ENCODE measurements at regions not wholly inside any gene's neighbourhood (a gene's known extent, or its start where the extent isn't known, plus 50 kb on each side); places are given as distances from the start of the nearest gene placed in this dataset.

- H3K27me3 ChIP-seq (ENCODE audit: control insufficient read depth, extremely low read depth, insufficient read depth, low read length) = no peaks in the 10 kb centered on the region
- DNase-seq (ENCODE audit: low read depth, low spot score) = no peak
- no peaks in the 10 kb centered on the region for H3K9me3 ChIP-seq (ENCODE audit: control insufficient read depth, low read depth, low read length)
- dilution Hi-C loops (cut with MboI; ENCODE audit: extremely low pct_ligation_motif_present, low sequenced_read_pairs) = no loop called here
- H4K20me1 ChIP-seq (ENCODE audit: control insufficient read depth, extremely low read depth, insufficient read depth, low read length) = no peaks in the 10 kb centered on the region
- H3K79me2 ChIP-seq (ENCODE audit: control insufficient read depth, insufficient read depth, low read length) = no peaks in the 10 kb centered on the region
- H3K4me3 ChIP-seq (ENCODE audit: control insufficient read depth in 2 of 3, extremely low read depth in 1 of 3, insufficient read depth in 2 of 3, low read depth in 1 of 3, low read length in 3 of 3) = no peak overlapping the region
- no peaks in the 10 kb centered on the region for H3K4me1 ChIP-seq (ENCODE audit: control insufficient read depth, extremely low read depth, insufficient read depth, low read length)
- H2AFZ ChIP-seq (ENCODE audit: control insufficient read depth, low read length) = no peak overlapping the region
- TF ChIP-seq, protein P1, sequence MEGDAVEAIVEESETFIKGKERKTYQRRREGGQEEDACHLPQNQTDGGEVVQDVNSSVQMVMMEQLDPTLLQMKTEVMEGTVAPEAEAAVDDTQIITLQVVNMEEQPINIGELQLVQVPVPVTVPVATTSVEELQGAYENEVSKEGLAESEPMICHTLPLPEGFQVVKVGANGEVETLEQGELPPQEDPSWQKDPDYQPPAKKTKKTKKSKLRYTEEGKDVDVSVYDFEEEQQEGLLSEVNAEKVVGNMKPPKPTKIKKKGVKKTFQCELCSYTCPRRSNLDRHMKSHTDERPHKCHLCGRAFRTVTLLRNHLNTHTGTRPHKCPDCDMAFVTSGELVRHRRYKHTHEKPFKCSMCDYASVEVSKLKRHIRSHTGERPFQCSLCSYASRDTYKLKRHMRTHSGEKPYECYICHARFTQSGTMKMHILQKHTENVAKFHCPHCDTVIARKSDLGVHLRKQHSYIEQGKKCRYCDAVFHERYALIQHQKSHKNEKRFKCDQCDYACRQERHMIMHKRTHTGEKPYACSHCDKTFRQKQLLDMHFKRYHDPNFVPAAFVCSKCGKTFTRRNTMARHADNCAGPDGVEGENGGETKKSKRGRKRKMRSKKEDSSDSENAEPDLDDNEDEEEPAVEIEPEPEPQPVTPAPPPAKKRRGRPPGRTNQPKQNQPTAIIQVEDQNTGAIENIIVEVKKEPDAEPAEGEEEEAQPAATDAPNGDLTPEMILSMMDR (optimal IDR thresholded peaks at IDR 0.05 in 1 of 3, IDR thresholded peaks at IDR 0.05 in 1 of 3, conservative IDR thresholded peaks at IDR 0.05 in 1 of 3; ENCODE audit: extremely low read depth in 1 of 3, insufficient read depth in 2 of 3, low read length in 3 of 3) = peak in 1 of 3 experiments; percentile 34
- TF ChIP-seq EZH2 (IDR thresholded peaks at IDR 0.05; ENCODE audit: low read length) = no peak
- FAIRE-seq = no peak
- no peak overlapping the region for H3K9ac ChIP-seq (ENCODE audit: control insufficient read depth, extremely low read depth, insufficient read depth, low read length)
- H3K36me3 ChIP-seq (ENCODE audit: control insufficient read depth in 2 of 2, extremely low read depth in 1 of 2, insufficient read depth in 2 of 2, low read length in 2 of 2) = no peaks in the 10 kb centered on the region
- no peaks in the 10 kb centered on the region for H3K9me1 ChIP-seq (ENCODE audit: control insufficient read depth, extremely low read depth, insufficient read depth, low read length)
- H3K27ac ChIP-seq (ENCODE audit: control insufficient read depth, insufficient read depth, low read length) = no peak overlapping the region
- no peak overlapping the region for H3K4me2 ChIP-seq (ENCODE audit: control insufficient read depth, extremely low read depth, insufficient read depth, low read depth, low read length)
These were observed 514.5 kb upstream of the FAM241A start for GRCh38 chr4:111630705-111631104.

DNA sequence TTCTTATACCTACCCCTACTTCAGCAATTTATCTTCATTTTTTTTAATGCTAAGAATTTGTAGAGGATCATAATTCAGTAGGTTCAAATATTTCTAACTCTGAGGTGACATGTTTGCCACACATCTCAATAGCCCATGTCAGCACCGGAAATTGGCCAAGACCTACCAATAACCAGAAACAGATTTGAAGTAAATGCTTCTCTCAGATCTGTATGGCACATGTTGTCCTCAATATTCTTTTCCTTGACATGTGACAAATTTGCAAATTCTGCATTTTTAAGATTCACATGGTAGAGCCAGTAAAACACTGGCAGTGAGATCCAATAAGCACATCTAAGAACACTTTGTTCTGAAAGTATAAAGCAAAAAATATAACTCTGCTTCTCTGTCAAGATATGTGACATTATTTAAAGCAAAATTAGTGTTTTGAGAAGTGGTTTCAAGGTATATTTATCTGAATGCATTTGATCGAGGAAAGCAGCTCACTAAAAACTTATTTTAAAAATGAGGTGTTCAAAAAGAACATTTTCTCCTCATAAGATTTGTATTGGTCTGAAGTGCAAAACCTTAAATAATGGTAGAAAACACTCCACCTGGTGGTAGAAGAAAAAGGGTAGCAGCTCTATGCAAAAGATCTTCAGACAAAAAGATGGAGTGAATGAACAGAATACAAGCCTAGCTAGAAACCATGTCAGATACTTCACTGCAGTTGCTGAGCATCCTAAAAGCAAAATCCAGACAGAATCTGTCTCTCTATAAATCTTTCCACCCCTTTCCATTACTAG is 513.8 kb upstream of the FAM241A start:
- H3K4me1 ChIP-seq (ENCODE audit: control insufficient read depth, extremely low read depth, insufficient read depth, low read length) = no peaks in the 10 kb centered on the region
- FAIRE-seq (no peak), DNase-seq (ENCODE audit: low read depth, low spot score) (no peak)
- H2AFZ ChIP-seq (ENCODE audit: control insufficient read depth, low read length) = no peak overlapping the region
- H3K9ac ChIP-seq (ENCODE audit: control insufficient read depth, extremely low read depth, insufficient read depth, low read length) = no peak overlapping the region
- H3K36me3 ChIP-seq (ENCODE audit: control insufficient read depth in 2 of 2, extremely low read depth in 1 of 2, insufficient read depth in 2 of 2, low read length in 2 of 2) = no peaks in the 10 kb centered on the region
- TF ChIP-seq EZH2 (IDR thresholded peaks at IDR 0.05; ENCODE audit: low read length) = no peak
- TF ChIP-seq, protein P1 (optimal IDR thresholded peaks at IDR 0.05 in 1 of 3, IDR thresholded peaks at IDR 0.05 in 1 of 3, conservative IDR thresholded peaks at IDR 0.05 in 1 of 3; ENCODE audit: extremely low read depth in 1 of 3, insufficient read depth in 2 of 3, low read length in 3 of 3) = peak in 2 of 3 experiments; percentile 30 to 44
- no peaks in the 10 kb centered on the region for H3K79me2 ChIP-seq (ENCODE audit: control insufficient read depth, insufficient read depth, low read length)
- no peaks in the 10 kb centered on the region for H4K20me1 ChIP-seq (ENCODE audit: control insufficient read depth, extremely low read depth, insufficient read depth, low read length)
- no peaks in the 10 kb centered on the region for H3K9me1 ChIP-seq (ENCODE audit: control insufficient read depth, extremely low read depth, insufficient read depth, low read length)
- no peak overlapping the region for H3K4me2 ChIP-seq (ENCODE audit: control insufficient read depth, extremely low read depth, insufficient read depth, low read depth, low read length)
- dilution Hi-C loops (cut with MboI; ENCODE audit: extremely low pct_ligation_motif_present, low sequenced_read_pairs) = no loop called here
- H3K4me3 ChIP-seq (ENCODE audit: control insufficient read depth in 2 of 3, extremely low read depth in 1 of 3, insufficient read depth in 2 of 3, low read depth in 1 of 3, low read length in 3 of 3) = no peak overlapping the region
- no peak overlapping the region for H3K27ac ChIP-seq (ENCODE audit: control insufficient read depth, insufficient read depth, low read length)
- no peaks in the 10 kb centered on the region for H3K27me3 ChIP-seq (ENCODE audit: control insufficient read depth, extremely low read depth, insufficient read depth, low read length)
- H3K9me3 ChIP-seq (ENCODE audit: control insufficient read depth, low read depth, low read length) = no peaks in the 10 kb centered on the region

Data from keratinocyte (primary cell).